ENCODE measurements at regions not wholly inside any gene's neighbourhood (a gene's known extent, or its start where the extent isn't known, plus 50 kb on each side); places are given as distances from the start of the nearest gene placed in this dataset.

DNA sequence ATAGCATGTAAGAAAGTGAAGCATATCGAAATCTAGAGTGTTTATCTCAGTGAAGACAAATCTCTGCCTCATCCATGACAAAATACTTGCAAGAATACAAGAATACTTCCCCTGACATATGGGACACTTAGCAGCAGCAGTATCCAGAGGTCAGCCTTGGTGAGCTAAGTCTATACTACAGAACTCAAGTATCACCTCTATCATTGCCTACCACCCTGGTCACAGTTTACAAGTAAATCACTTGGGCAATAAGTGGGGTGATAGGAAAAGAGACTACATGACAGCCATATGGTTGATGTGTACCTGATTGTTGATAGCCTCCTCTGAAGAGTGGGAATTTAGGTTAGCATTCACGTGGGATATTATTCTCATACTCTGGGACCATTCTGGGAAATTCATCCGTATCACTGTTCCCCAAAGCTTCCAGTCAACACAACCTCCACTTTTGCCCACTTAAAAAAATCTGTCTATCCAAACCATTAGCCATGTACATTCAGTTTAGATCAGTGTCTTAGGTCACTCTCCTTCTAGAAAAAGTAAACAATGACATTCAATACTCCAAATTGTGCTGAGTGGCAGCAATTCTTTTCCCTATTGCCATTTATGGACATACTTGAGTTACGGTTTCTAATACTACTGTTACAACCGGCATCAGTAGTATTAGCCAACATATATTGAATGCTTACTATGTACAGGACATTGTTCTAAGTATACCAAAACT, 118.2 kb upstream of the PRSS16 start:
- TF ChIP-seq, protein P1, sequence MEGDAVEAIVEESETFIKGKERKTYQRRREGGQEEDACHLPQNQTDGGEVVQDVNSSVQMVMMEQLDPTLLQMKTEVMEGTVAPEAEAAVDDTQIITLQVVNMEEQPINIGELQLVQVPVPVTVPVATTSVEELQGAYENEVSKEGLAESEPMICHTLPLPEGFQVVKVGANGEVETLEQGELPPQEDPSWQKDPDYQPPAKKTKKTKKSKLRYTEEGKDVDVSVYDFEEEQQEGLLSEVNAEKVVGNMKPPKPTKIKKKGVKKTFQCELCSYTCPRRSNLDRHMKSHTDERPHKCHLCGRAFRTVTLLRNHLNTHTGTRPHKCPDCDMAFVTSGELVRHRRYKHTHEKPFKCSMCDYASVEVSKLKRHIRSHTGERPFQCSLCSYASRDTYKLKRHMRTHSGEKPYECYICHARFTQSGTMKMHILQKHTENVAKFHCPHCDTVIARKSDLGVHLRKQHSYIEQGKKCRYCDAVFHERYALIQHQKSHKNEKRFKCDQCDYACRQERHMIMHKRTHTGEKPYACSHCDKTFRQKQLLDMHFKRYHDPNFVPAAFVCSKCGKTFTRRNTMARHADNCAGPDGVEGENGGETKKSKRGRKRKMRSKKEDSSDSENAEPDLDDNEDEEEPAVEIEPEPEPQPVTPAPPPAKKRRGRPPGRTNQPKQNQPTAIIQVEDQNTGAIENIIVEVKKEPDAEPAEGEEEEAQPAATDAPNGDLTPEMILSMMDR (IDR thresholded peaks at IDR 0.05; ENCODE audit: poor library complexity, severe bottlenecking) = no peak
- TF ChIP-seq TAF1 (IDR thresholded peaks at IDR 0.05; ENCODE audit: low read depth) (no peak), REST (IDR thresholded peaks at IDR 0.05; ENCODE audit: borderline replicate concordance) (no peak), POLR2AphosphoS5 (IDR thresholded peaks at IDR 0.05) (no peak), EP300 (conservative IDR thresholded peaks at IDR 0.05; ENCODE audit: poor library complexity, severe bottlenecking) (no peak), MXI1 (conservative IDR thresholded peaks at IDR 0.05; ENCODE audit: poor library complexity, severe bottlenecking) (no peak), EZH2 (IDR thresholded peaks at IDR 0.05; ENCODE audit: borderline replicate concordance, insufficient read depth, low read length, poor library complexity, severe bottlenecking) (no peak)
